Adrenal gland (tissue), 5 donors: ENCODE measurements at regions not wholly inside any gene's neighbourhood (a gene's known extent, or its start where the extent isn't known, plus 50 kb on each side); places are given as distances from the start of the nearest gene placed in this dataset.
"Not testable (repeated sequence)": the region's sequence is repeated elsewhere in the genome, so short reads cannot be mapped to it uniquely, and the experiment has no call there.

ENCODE experiments used
- CTCF ChIP-seq, 6 experiments: fragments of 450-650 bp in 4 of 6; fragments of 200-600 bp in 2 of 6; sonication (generic) in 1 of 6; IDR thresholded peaks; 1 replicate in 5 of 6; 2 replicates in 1 of 6; pipeline versions ENCODE4 v1.5.1 to v1.8.0; 2016 to 2021; ENCODE audit warnings: antibody characterized with exemption in 6 of 6, mild to moderate bottlenecking in 2 of 6, moderate library complexity in 1 of 6
- POLR2A ChIP-seq, 2 donors: fragments of 450-650 bp; IDR thresholded peaks; one replicate each; pipeline ENCODE4 v1.6.1; 2017; ENCODE audit warnings: antibody characterized with exemption in 2 of 2, mild to moderate bottlenecking in 2 of 2, moderate library complexity in 1 of 2
- donor health status: DM: no; HTN: no; CAD: no.

GRCh38 chr17:15832921-15833480 lies 100.9 kb downstream of the TBC1D26 start:
- not testable (repeated sequence) for TF ChIP-seq POLR2A, CTCF (IDR thresholded peaks at IDR 0.05)
